ENCODE measurements at regions not wholly inside any gene's neighbourhood (a gene's known extent, or its start where the extent isn't known, plus 50 kb on each side); places are given as distances from the start of the nearest gene placed in this dataset.

GRCh38 chr14:41489315-41489972, 117.2 kb upstream of the LRFN5 start:
- Histone ChIP-seq H3K4me1 (no peaks in the 10 kb centered on the region), H3K27me3 (no peaks in the 10 kb centered on the region), H3K36me3 (no peaks in the 10 kb centered on the region), H3K9me3 (no peaks in the 10 kb centered on the region), H3K4me3 (no peak overlapping the region), H3K27ac (no peak overlapping the region)
- TF ChIP-seq POLR2A (IDR thresholded peaks at IDR 0.05), result no peak
- no peak for DNase-seq (ENCODE audit: low spot score in 2 of 2)

GRCh38 chr14:41488401-41488800, 118.3 kb upstream of the LRFN5 start:
- DNase-seq (ENCODE audit: low spot score in 2 of 2), result no peak
- H3K27me3 ChIP-seq, result no peaks in the 10 kb centered on the region
- H3K27ac ChIP-seq, result no peak overlapping the region

DNA sequence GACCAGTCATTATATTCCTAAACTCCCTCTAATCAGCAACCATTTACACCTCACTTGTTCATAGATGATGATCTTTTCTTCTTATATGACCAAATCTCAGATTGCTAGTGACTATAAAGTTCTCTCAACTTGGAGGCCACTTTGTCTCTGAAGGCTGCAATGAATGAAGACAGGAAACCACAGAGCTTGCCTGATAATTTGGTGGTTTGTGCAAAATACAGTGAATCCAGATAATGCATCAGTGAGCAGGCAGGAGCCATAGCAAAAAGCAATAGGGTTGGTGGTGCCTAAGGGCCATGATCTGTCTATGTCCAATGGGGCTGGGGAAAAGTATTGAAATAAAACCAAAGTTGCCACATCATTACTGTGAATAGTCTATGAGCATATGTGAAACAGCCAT, 123.8 kb upstream of the LRFN5 start:
- Histone ChIP-seq H3K27ac (no peak overlapping the region), H3K4me3 (no peak overlapping the region), H3K27me3 (no peaks in the 10 kb centered on the region), H3K9me3 (no peaks in the 10 kb centered on the region), H3K36me3 (no peaks in the 10 kb centered on the region), H3K4me1 (no peaks in the 10 kb centered on the region)
- DNase-seq (ENCODE audit: low spot score in 2 of 2), result no peak
- TF ChIP-seq, protein P1, sequence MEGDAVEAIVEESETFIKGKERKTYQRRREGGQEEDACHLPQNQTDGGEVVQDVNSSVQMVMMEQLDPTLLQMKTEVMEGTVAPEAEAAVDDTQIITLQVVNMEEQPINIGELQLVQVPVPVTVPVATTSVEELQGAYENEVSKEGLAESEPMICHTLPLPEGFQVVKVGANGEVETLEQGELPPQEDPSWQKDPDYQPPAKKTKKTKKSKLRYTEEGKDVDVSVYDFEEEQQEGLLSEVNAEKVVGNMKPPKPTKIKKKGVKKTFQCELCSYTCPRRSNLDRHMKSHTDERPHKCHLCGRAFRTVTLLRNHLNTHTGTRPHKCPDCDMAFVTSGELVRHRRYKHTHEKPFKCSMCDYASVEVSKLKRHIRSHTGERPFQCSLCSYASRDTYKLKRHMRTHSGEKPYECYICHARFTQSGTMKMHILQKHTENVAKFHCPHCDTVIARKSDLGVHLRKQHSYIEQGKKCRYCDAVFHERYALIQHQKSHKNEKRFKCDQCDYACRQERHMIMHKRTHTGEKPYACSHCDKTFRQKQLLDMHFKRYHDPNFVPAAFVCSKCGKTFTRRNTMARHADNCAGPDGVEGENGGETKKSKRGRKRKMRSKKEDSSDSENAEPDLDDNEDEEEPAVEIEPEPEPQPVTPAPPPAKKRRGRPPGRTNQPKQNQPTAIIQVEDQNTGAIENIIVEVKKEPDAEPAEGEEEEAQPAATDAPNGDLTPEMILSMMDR (IDR thresholded peaks at IDR 0.05), result no peak
- TF ChIP-seq POLR2A (IDR thresholded peaks at IDR 0.05), result no peak

More at GRCh38 chr14:41488401-41488800, 118.3 kb upstream of the LRFN5 start:
- Histone ChIP-seq H3K4me3 (no peak overlapping the region), H3K9me3 (no peaks in the 10 kb centered on the region), H3K4me1 (no peaks in the 10 kb centered on the region), H3K36me3 (no peaks in the 10 kb centered on the region)
- 90 to 100% methylated on average over 1 of the region's 1 CpG for WGBS, 2 donors
- no peak for TF ChIP-seq POLR2A (IDR thresholded peaks at IDR 0.05)
- TF ChIP-seq, protein P1 (IDR thresholded peaks at IDR 0.05), result no peak
- TF ChIP-seq EP300 (IDR thresholded peaks at IDR 0.05), result no peak

GRCh38 chr14:41476526-41476925, 130.2 kb upstream of the LRFN5 start:
- H3K9me3 ChIP-seq, result no peaks in the 10 kb centered on the region
- no peaks in the 10 kb centered on the region for H3K36me3 ChIP-seq
- no peak overlapping the region for H3K27ac ChIP-seq
- H3K4me3 ChIP-seq, result no peak overlapping the region
- H3K4me1 ChIP-seq, result no peaks in the 10 kb centered on the region
- no peak for TF ChIP-seq EP300 (IDR thresholded peaks at IDR 0.05)
- no peak for TF ChIP-seq POLR2A (IDR thresholded peaks at IDR 0.05)
- DNase-seq (ENCODE audit: low spot score in 2 of 2), result no peak
- 52 to 62% methylated on average over 1 of the region's 1 CpG for WGBS, 2 donors
- no peaks in the 10 kb centered on the region for H3K27me3 ChIP-seq

- no peaks in the 10 kb centered on the region for H3K9me3 ChIP-seq
- H3K27me3 ChIP-seq, result no peaks in the 10 kb centered on the region
- TF ChIP-seq EP300 (IDR thresholded peaks at IDR 0.05), result no peak
- TF ChIP-seq, protein P1 (IDR thresholded peaks at IDR 0.05), result no peak
- TF ChIP-seq POLR2A (IDR thresholded peaks at IDR 0.05), result no peak
- H3K36me3 ChIP-seq, result no peaks in the 10 kb centered on the region
- no peaks in the 10 kb centered on the region for H3K4me1 ChIP-seq
- DNase-seq (ENCODE audit: low spot score in 2 of 2), result no peak
- no peak overlapping the region for H3K27ac ChIP-seq
- H3K4me3 ChIP-seq, result no peak overlapping the region
These were observed 145.3 kb upstream of the LRFN5 start for GRCh38 chr14:41461380-41461779.

DNA sequence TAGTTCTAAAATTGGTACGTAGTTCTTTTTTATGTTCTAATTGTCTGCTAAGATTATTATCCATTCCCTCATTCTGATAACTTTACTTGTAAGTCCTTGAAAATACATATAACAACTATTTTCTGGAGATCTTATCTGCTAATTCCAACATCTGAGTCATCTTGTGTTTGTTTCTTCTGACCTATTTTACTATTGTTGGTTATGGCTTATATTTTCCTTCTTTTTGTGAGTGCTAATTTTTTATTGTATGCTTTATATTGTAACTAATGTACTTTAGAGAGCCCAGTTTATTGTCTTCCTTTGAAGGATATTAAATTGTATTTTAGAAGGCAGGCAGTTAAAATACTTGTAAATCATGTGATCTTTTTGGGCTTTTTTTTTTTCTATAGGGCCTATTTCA, 149.3 kb upstream of the LRFN5 start:
- H3K36me3 ChIP-seq, result no peaks in the 10 kb centered on the region
- no peaks in the 10 kb centered on the region for H3K27me3 ChIP-seq
- no peak overlapping the region for H3K4me3 ChIP-seq
- H3K27ac ChIP-seq, result no peak overlapping the region
- no peak for DNase-seq (ENCODE audit: low spot score in 2 of 2)
- TF ChIP-seq POLR2A (IDR thresholded peaks at IDR 0.05), result no peak
- no peak for TF ChIP-seq EP300 (IDR thresholded peaks at IDR 0.05)
- TF ChIP-seq, protein P1 (IDR thresholded peaks at IDR 0.05), result no peak
- no peaks in the 10 kb centered on the region for H3K4me1 ChIP-seq
- 89 to 94% methylated on average over 1 of the region's 1 CpG for WGBS, 2 donors
- H3K9me3 ChIP-seq, result no peaks in the 10 kb centered on the region
